NOMO-1 treated with DMSO at 0.1 percent for 48 hours (cell line): ENCODE measurements at regions not wholly inside any gene's neighbourhood (a gene's known extent, or its start where the extent isn't known, plus 50 kb on each side); places are given as distances from the start of the nearest gene placed in this dataset.
"Not testable (repeated sequence)": the region's sequence is repeated elsewhere in the genome, so short reads cannot be mapped to it uniquely, and the experiment has no call there.

Experiments
- DNase-seq: peaks from one replicate; lab custom pipeline; 2025; ENCODE audit not compliant: unreplicated experiment; lab: John Stamatoyannopoulos, UW

- DNase-seq = no peak
These were observed 1349.5 kb downstream of the ADGRL3 start for GRCh38 chr4:62549601-62550000.

DNA sequence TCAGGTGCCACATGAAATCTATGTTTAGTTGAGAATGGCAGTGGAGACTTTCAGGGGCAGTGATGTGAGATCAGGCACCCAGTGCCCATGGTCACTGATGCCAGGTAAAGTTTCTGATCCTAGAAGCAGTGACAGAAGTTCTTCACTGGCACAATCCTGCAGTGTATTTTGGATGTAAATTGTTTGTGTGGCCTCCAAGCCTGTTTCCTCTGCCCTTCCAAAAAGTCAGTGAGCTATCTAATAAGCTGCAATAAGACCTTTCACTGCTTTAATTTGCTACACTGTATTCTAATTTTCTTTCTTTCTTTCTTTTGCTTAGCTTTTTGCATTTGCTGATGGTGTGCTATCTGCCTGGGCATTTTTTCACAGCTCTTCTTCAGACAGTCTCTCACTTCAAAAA lies 1348.6 kb downstream of the ADGRL3 start:
- DNase-seq = no peak

DNA sequence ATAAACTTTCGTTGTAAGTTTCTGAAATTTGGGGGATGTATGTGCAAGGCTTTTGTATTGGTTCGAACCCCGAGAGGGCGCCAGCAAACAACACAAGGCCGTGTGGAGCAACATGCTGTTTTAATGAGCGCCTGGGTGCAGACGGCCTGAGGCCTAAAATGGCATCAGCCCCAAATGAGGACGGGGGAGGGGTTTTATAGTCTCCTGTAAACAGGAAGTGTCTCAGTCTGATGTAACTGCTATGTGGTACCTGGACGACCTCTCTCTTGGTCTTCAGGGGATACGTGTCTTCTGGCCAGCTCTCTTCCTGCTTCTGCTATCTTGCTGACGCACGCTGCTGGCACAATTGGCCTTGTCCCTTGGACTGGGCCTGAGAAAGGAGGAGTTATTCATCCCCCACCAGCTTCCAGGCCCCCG lies 1348.0 kb downstream of the ADGRL3 start:
- DNase-seq = no peak

DNA sequence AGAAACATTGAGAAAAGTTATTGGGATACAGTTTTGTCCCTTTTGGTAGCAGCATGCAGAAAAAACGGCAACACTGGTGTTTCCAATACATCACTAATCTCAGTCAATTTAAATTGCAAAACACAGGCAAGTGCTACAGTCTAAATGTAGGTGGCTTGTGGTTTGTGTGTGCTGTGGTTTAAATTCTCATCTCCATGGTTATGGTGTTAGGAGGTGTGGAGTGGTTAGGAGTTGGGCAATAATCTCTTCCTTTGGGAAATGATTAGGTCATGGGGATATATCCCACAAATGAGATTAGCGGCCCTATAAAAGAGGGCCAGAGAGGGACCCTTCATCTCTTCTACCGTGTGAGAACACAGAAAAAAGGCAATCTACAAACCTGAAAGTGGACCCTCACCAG lies 1344.3 kb downstream of the ADGRL3 start:
- DNase-seq = no peak

- DNase-seq = peak; percentile 35
These were observed 1342.9 kb downstream of the ADGRL3 start for GRCh38 chr4:62543002-62543401.

GRCh38 chr4:62533573-62533972 lies 1333.4 kb downstream of the ADGRL3 start:
- DNase-seq = no peak

GRCh38 chr4:62531731-62532130 lies 1331.6 kb downstream of the ADGRL3 start:
- no peak for DNase-seq

DNA sequence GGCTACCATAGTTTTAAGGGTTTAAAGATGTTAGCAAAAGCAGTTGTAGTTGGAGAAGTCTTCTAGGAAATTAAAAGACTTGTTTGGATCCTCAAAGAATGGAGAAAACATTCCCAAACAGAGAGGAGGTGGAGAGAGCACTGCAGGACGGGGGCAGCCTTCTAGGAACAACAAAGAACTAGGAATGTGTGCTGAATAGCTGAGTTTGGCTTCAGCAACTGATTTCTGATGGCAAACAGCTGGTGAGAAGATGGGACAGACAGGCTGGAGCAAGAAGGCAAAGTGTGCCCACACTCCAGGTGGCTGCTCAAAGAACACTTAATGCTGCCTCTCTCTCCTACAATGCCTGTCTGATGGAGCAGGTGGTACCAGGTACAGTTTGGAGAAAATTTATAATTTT lies 1331.1 kb downstream of the ADGRL3 start:
- DNase-seq = no peak

GRCh38 chr4:62528874-62529273 lies 1328.7 kb downstream of the ADGRL3 start:
- DNase-seq = no peak

DNA sequence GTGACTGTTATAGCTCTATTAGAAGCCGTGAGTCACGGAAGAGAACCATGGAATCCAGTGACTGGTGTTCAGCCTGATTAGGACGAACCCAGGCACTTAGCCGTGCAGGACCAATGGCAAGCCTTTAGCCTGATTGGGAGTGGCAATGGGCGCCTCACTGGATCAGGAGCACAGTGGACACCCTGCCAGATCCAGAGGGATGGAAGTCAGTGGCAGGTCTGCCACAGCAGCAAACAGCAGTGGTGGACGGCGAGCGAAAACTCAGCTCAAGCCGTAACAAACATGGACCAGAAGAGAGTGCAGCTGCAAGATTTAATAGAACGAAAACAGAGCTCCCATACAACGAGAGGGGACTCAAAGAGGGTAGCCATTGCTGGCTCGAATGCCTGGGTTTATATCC lies 1326.5 kb downstream of the ADGRL3 start:
- no peak for DNase-seq

GRCh38 chr4:62523256-62523655 lies 1323.1 kb downstream of the ADGRL3 start:
- DNase-seq = no peak

DNA sequence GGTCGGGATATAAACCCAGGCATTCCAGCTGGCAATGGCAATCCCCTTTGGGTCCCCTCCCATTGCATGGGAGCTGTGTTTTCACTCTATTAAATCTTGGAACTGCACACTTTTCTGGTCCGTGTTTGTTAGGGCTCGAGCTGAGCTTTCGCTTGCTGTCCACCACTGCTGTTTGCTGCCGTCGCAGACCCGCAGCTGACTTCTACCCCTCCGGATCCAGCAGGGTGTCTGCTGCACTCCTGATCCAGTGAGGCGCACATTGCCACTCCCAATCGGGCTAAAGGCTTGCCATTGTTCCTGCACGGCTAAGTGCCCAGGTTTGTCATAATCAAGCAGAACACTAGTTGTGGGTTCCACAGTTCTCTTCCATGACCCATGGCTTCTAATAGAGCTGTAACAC lies 1322.1 kb downstream of the ADGRL3 start:
- DNase-seq = no peak

- DNase-seq = no peak
These were observed 1317.6 kb downstream of the ADGRL3 start for GRCh38 chr4:62517716-62518115.

GRCh38 chr4:62513306-62513705 lies 1313.2 kb downstream of the ADGRL3 start:
- peak; percentile 56 for DNase-seq

- no peak for DNase-seq
These were observed 1312.1 kb downstream of the ADGRL3 start for GRCh38 chr4:62512271-62512670.

GRCh38 chr4:62510228-62510627 lies 1310.1 kb downstream of the ADGRL3 start:
- no peak for DNase-seq

- no peak for DNase-seq
These were observed 1300.2 kb downstream of the ADGRL3 start for GRCh38 chr4:62500296-62500695.

DNA sequence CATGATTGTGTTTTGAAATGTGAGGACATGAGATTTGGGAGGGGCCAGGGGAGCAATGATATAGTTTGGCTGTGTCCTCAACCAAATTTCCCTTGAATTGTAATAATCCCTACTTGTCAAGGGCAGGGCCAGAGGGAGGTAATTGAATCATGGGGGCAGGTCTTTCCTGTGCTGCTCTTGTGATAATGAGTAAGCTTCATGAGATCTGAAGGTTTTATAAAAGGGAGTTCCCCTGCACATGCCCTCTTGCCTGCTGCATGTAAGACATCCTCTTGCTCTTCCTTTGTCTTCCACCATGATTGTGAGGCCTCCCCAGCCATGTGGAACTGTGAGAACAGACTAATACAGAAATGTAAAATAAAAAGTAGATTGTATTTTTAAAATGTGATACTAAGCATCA lies 1294.9 kb downstream of the ADGRL3 start:
- no peak for DNase-seq

GRCh38 chr4:62491756-62492155 lies 1291.6 kb downstream of the ADGRL3 start:
- DNase-seq = not testable (repeated sequence)

GRCh38 chr4:62490635-62491034 lies 1290.5 kb downstream of the ADGRL3 start:
- DNase-seq = no peak

DNA sequence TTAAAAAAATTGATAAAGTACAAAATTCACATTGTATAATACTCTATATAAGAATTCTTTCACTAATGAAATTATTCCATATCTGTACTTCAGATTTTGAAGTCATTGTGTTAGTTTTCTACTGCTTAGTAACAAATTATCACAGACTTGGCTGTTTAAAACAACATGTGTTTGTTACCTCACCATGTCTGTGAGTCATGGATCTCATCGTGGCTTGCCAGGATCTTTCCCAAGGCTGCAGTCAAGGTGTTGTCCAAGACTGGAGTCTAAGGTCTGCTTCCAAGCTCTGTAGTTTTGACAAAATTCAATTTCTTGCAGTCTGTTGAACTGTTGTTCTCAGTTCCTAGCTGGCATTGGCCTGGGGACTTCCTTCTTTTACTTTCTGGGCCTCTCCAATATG lies 1286.9 kb downstream of the ADGRL3 start:
- DNase-seq = no peak

GRCh38 chr4:62484357-62484756 lies 1284.2 kb downstream of the ADGRL3 start:
- no peak for DNase-seq

DNA sequence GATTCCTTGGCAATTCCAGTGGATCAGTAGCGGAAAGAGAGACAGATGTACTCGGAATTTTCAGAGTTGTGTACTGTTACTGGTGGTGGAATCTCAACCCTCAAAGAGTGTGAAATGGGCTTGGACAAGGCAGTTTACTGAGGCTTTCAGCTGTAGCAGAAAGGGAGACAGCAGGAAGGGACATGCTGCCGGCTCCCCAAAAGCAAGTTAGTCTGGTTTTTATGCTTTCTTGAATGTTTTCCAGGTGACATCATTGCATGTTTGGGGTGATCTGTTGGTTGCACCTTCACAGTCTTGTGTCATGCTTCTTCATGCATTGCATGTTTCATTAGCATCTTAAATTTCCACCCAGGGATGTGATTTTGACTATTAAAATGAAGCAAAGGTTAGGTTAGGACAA lies 1282.2 kb downstream of the ADGRL3 start:
- no peak for DNase-seq

DNA sequence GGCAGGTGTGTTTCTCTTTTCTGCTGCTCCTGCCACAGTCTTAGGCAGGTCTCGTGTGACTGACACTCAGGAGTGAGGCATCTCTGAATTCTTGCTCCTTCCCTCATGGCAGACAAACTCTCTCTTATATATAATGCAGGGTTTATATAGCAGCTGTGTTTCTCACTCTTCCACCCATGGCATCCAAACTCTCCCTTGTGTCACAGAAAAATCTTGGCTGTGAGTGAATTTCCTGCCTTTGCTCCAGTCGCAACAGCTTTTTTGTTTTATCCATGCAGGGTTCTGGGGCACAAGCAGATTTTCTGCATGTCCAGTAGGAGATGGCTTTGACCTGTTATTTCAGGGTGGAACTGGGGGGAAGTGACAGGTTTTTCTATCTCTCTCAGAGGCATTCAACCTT lies 1275.5 kb downstream of the ADGRL3 start:
- DNase-seq = no peak
